Mesenchymal stem cell (in vitro differentiated cells and primary cell): ENCODE measurements at regions not wholly inside any gene's neighbourhood (a gene's known extent, or its start where the extent isn't known, plus 50 kb on each side); places are given as distances from the start of the nearest gene placed in this dataset.
A peak's percentile ranks its signal among the peaks of the same experiment; 100 is the strongest.

Experiments
- DNase-seq: peaks from one replicate; pipeline ENCODE4 v3.0.0-alpha.2; 2013
- H2AFZ ChIP-seq: one replicate; pipeline ENCODE4 v1.6.1; 2013; ENCODE audit warnings: low read depth, mild to moderate bottlenecking, control low read depth, inconsistent platforms, low read length, moderate library complexity
- H2AK5ac ChIP-seq: 2 replicates; pipeline ENCODE4 v1.6.1; 2013; ENCODE audit warnings: low read length, moderate library complexity, mild to moderate bottlenecking, inconsistent platforms; ENCODE audit not compliant: severe bottlenecking
- H2BK120ac ChIP-seq: one replicate; pipeline ENCODE4 v1.6.1; 2013; ENCODE audit warnings: low read depth, mild to moderate bottlenecking, inconsistent platforms, low read length, moderate library complexity
- H2BK12ac ChIP-seq, 2 experiments: one replicate each; pipeline ENCODE4 v1.6.1; 2013; ENCODE audit warnings: inconsistent platforms in 2 of 2, low read length in 2 of 2, mild to moderate bottlenecking in 2 of 2, moderate library complexity in 2 of 2, control low read depth in 1 of 2
- H2BK15ac ChIP-seq: one replicate; pipeline ENCODE4 v1.6.1; 2013; ENCODE audit warnings: mild to moderate bottlenecking, low read depth, inconsistent platforms; ENCODE audit not compliant: poor library complexity, severe bottlenecking
- H2BK5ac ChIP-seq: 2 replicates; pipeline ENCODE4 v1.6.1; 2013; ENCODE audit warnings: low read depth, mild to moderate bottlenecking, low read length, control low read depth, inconsistent platforms; ENCODE audit not compliant: poor library complexity, severe bottlenecking
- H3K14ac ChIP-seq, 2 experiments: one replicate each; pipeline ENCODE4 v1.6.1; 2013; ENCODE audit warnings: inconsistent platforms in 2 of 2, low read length in 2 of 2, control low read depth in 1 of 2, mild to moderate bottlenecking in 1 of 2, moderate library complexity in 1 of 2
- H3K18ac ChIP-seq, 2 experiments: one replicate each; pipeline ENCODE4 v1.6.1; 2013; ENCODE audit warnings: inconsistent platforms in 2 of 2, low read length in 2 of 2, control low read depth in 1 of 2, low read depth in 1 of 2, mild to moderate bottlenecking in 1 of 2
- H3K23ac ChIP-seq, 2 experiments: one replicate each; pipeline ENCODE4 v1.6.1; 2013; ENCODE audit warnings: inconsistent platforms in 2 of 2, low read length in 2 of 2, mild to moderate bottlenecking in 2 of 2, moderate library complexity in 2 of 2, control low read depth in 1 of 2
- H3K27ac ChIP-seq: 2 replicates; pipeline ENCODE4 v1.5.1; 2013; ENCODE audit warnings: mild to moderate bottlenecking, moderate library complexity, low read length, control low read depth, inconsistent platforms; ENCODE audit not compliant: poor library complexity, severe bottlenecking
- H3K27me3 ChIP-seq, 2 experiments: 2 replicates each; pipeline versions ENCODE4 v1.6.1 to v1.7.0; 2013; ENCODE audit warnings: low read length in 2 of 2, mild to moderate bottlenecking in 2 of 2, moderate library complexity in 2 of 2, control low read depth in 1 of 2, inconsistent platforms in 1 of 2; ENCODE audit not compliant: control insufficient read depth in 1 of 2, insufficient read depth in 1 of 2
- H3K36me3 ChIP-seq, 2 experiments: 2 replicates each; pipeline versions ENCODE4 v1.6.1 to v1.7.0; 2013; ENCODE audit warnings: low read length in 2 of 2, control low read depth in 1 of 2, inconsistent platforms in 1 of 2, low read depth in 1 of 2, mild to moderate bottlenecking in 1 of 2; ENCODE audit not compliant: insufficient read depth in 2 of 2, control insufficient read depth in 1 of 2
- H3K4ac ChIP-seq, 2 experiments: one replicate each; pipeline ENCODE4 v1.6.1; 2013; ENCODE audit warnings: inconsistent platforms in 2 of 2, low read length in 2 of 2, mild to moderate bottlenecking in 2 of 2, moderate library complexity in 2 of 2, control low read depth in 1 of 2, low read depth in 1 of 2
- H3K4me1 ChIP-seq: 2 replicates; pipeline ENCODE4 v1.6.1; 2013; ENCODE audit warnings: low read depth, low read length, control low read depth; ENCODE audit not compliant: control insufficient read depth, insufficient read depth
- H3K4me2 ChIP-seq: 2 replicates; pipeline ENCODE4 v1.6.1; 2013; ENCODE audit warnings: low read length, mild to moderate bottlenecking, inconsistent platforms; ENCODE audit not compliant: poor library complexity, severe bottlenecking
- H3K4me3 ChIP-seq, 2 experiments: 2 replicates each; pipeline versions ENCODE4 v1.5.1 to v1.7.0; 2013; ENCODE audit warnings: low read length in 2 of 2, mild to moderate bottlenecking in 2 of 2, control low read depth in 1 of 2, low read depth in 1 of 2; ENCODE audit not compliant: insufficient read depth in 1 of 2
- H3K79me1 ChIP-seq: replicated peaks from 2 replicates; pipeline ENCODE4 v1.6.1; 2013; ENCODE audit warnings: mild to moderate bottlenecking, control low read depth, low read length, inconsistent platforms; ENCODE audit not compliant: poor library complexity, severe bottlenecking
- H3K9ac ChIP-seq: 2 replicates; pipeline ENCODE4 v1.7.0; 2013; ENCODE audit warnings: mild to moderate bottlenecking, low read length, moderate library complexity
- H3K9me3 ChIP-seq: 2 replicates; pipeline ENCODE4 v1.7.0; 2013; ENCODE audit warnings: mild to moderate bottlenecking, low read length; ENCODE audit not compliant: control insufficient read depth
- H4K8ac ChIP-seq: one replicate; pipeline ENCODE4 v1.6.1; 2013; ENCODE audit warnings: inconsistent platforms, mild to moderate bottlenecking, low read length, moderate library complexity
- H4K91ac ChIP-seq: one replicate; pipeline ENCODE4 v1.6.1; 2013; ENCODE audit warnings: mild to moderate bottlenecking, low read length, inconsistent platforms
- WGBS: methylation state at CpG from one replicate; pipeline ENCODE4 v1.1.7; 2013; ENCODE audit warnings: mixed read lengths; 5-methylcytosine and 5-hydroxymethylcytosine counted together

DNA sequence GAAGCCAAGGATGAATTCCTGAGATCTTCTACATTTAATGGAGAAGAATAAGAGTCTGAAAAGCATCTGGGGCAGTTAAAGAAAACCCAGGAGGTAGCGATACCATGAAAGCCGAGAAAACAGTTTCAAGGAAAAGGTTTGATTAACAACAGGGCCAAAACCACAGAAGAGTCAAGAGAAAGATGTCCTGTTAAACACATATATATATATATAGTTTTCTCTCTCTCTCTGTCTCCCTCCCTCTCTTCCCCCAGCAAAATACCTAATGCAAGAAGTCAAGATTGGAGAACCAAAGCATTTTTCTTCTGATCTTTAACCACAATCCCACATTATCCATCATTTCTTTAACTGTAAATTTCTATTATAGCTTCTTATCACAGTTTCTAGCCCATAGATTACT is 261.4 kb downstream of the SNX13 start:
- Histone ChIP-seq H3K14ac (no peak overlapping the region), H4K91ac (peak overlapping the region; percentile 87), H3K18ac (peak overlapping the region; percentile 85 to 96), H3K4me3 (no peak overlapping the region), H3K9me3 (no peaks in the 10 kb centered on the region), H3K23ac (no peak overlapping the region), H2AK5ac (no peak overlapping the region), H3K27ac (no peak overlapping the region), H3K4me2 (no peak overlapping the region), H3K9ac (peak overlapping the region; percentile 42), H2BK120ac (peak overlapping the region; percentile 29), H3K36me3 (no peaks in the 10 kb centered on the region), H3K79me1 (no peaks in the 10 kb centered on the region), H2AFZ (no peak overlapping the region), H2BK15ac (no peak overlapping the region), H3K4ac (peak overlapping the region in 1 of 2 experiments; percentile 97), H2BK12ac (peak overlapping the region; percentile 95 to 99), H4K8ac (no peak overlapping the region), H2BK5ac (no peak overlapping the region), H3K27me3 (no peaks in the 10 kb centered on the region), H3K4me1 (peaks cover 7% of the 10 kb centered on the region)
- WGBS, result 79% methylated on average over 2 of the region's 2 CpGs
- no peak for DNase-seq

DNA sequence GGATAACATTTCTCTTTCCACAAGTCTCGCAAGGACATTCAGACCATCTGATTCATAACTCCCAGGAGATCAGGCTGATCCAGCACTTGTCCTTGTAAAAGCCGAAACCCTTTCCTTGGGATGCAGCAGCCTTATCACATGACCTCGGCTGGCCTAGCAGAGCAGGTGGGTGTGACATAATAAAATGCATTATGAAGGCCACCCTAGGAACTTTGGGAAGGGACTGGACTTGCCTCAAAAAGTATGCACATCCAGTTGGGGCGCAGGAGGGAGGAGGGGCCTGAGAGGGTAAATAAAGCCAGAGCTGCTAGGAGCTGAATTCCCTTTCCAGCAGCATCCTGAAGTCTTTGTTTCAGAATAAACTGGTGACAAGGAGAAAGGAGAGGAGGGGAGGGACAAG is 260.8 kb downstream of the SNX13 start:
- Histone ChIP-seq H3K4me1 (peaks cover 7% of the 10 kb centered on the region), H3K4ac (peak overlapping the region in 1 of 2 experiments; percentile 74), H2BK12ac (peak overlapping the region in 1 of 2 experiments; percentile 58), H2BK120ac (peak overlapping the region; percentile 51), H3K27me3 (no peaks in the 10 kb centered on the region), H3K23ac (no peak overlapping the region), H3K4me3 (peak overlapping the region in 1 of 2 experiments; percentile 36), H3K9me3 (no peaks in the 10 kb centered on the region), H3K9ac (peak overlapping the region; percentile 87), H2BK15ac (no peak overlapping the region), H2BK5ac (no peak overlapping the region), H3K36me3 (no peaks in the 10 kb centered on the region), H3K18ac (peak overlapping the region; percentile 37 to 82), H3K27ac (peak overlapping the region; percentile 2), H3K79me1 (no peaks in the 10 kb centered on the region), H4K91ac (peak overlapping the region; percentile 19), H2AFZ (no peak overlapping the region), H4K8ac (peak overlapping the region; percentile 38), H3K4me2 (no peak overlapping the region), H2AK5ac (peak overlapping the region; percentile 15), H3K14ac (no peak overlapping the region)
- peak; percentile 82 for DNase-seq
- WGBS, result 29% methylated on average over 4 of the region's 4 CpGs

DNA sequence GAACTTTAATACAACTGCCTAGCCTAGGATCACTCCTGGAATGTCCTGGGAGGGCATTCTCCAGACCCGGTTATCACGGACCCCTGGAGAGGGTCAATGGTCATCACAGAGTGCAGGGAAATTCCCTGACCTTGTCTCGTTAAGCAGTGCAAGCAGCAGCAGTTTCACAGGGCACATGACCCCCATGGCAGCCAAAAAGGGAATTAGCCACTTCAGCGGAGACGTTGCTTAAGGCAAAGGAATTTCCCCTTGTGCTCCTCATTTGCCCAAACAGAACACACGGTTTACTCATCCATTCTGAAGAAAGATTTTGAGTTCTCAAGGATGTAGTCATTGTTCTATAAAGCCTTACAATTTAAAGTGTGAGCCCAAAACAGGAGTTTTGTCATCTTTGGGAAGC is 260.3 kb downstream of the SNX13 start:
- H2BK5ac ChIP-seq, result no peak overlapping the region
- H2AFZ ChIP-seq, result no peak overlapping the region
- H3K23ac ChIP-seq, result no peak overlapping the region
- H3K9me3 ChIP-seq, result no peaks in the 10 kb centered on the region
- peak overlapping the region; percentile 2 for H3K27ac ChIP-seq
- H3K4ac ChIP-seq, result no peak overlapping the region
- no peak overlapping the region for H2BK15ac ChIP-seq
- WGBS, result under 1% methylated on average over 5 of the region's 6 CpGs
- H3K4me1 ChIP-seq, result peaks cover 7% of the 10 kb centered on the region
- no peak overlapping the region for H2BK12ac ChIP-seq
- no peak overlapping the region for H2AK5ac ChIP-seq
- H3K79me1 ChIP-seq, result no peaks in the 10 kb centered on the region
- H3K27me3 ChIP-seq, result no peaks in the 10 kb centered on the region
- H2BK120ac ChIP-seq, result no peak overlapping the region
- H4K8ac ChIP-seq, result no peak overlapping the region
- peak overlapping the region; percentile 87 for H3K9ac ChIP-seq
- no peak overlapping the region for H3K18ac ChIP-seq
- no peaks in the 10 kb centered on the region for H3K36me3 ChIP-seq
- no peak overlapping the region for H3K14ac ChIP-seq
- H3K4me3 ChIP-seq, result peak overlapping the region in 1 of 2 experiments; percentile 40
- H4K91ac ChIP-seq, result no peak overlapping the region
- H3K4me2 ChIP-seq, result no peak overlapping the region
- DNase-seq, result peak; percentile 91

DNA sequence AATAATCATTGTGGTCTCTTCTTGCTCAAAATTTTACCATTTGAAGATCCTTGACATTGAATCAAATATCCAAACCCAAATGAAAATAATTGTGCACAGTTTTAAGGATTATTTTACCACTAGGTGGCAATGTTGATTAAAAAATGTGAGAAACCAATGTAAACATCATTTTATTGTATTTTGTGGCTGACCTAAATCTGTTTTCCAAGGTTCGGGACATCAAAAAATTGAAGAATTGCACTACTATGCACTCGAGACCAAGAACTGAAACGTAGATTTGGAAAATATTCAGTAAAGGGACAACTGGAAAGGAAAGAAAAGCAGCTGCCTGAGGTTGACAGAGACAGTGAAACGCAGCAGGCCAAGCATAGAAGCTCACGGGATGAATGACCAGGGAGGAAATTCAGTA is 259.3 kb downstream of the SNX13 start:
- peaks cover 7% of the 10 kb centered on the region for H3K4me1 ChIP-seq
- no peak overlapping the region for H3K4me3 ChIP-seq
- peak overlapping the region; percentile 31 to 81 for H3K18ac ChIP-seq
- H2BK15ac ChIP-seq, result no peak overlapping the region
- H4K8ac ChIP-seq, result peak overlapping the region; percentile 77
- peak overlapping the region in 1 of 2 experiments; percentile 1 for H2BK12ac ChIP-seq
- H2AFZ ChIP-seq, result no peak overlapping the region
- H3K27me3 ChIP-seq, result no peaks in the 10 kb centered on the region
- H3K14ac ChIP-seq, result no peak overlapping the region
- H3K27ac ChIP-seq, result no peak overlapping the region
- no peak overlapping the region for H3K23ac ChIP-seq
- 55% methylated on average over 5 of the region's 5 CpGs for WGBS
- peak overlapping the region; percentile 87 for H3K9ac ChIP-seq
- peak overlapping the region; percentile 84 for H4K91ac ChIP-seq
- no peaks in the 10 kb centered on the region for H3K36me3 ChIP-seq
- peak; percentile 47 for DNase-seq
- peak overlapping the region in 1 of 2 experiments; percentile 77 for H3K4ac ChIP-seq
- no peaks in the 10 kb centered on the region for H3K79me1 ChIP-seq
- H3K4me2 ChIP-seq, result no peak overlapping the region
- H2BK5ac ChIP-seq, result no peak overlapping the region
- peak overlapping the region; percentile 57 for H2BK120ac ChIP-seq
- no peak overlapping the region for H2AK5ac ChIP-seq
- H3K9me3 ChIP-seq, result no peaks in the 10 kb centered on the region
